Thyroid gland (tissue), 4 donors: ENCODE measurements at regions not wholly inside any gene's neighbourhood (a gene's known extent, or its start where the extent isn't known, plus 50 kb on each side); places are given as distances from the start of the nearest gene placed in this dataset.

Experiments used
- POLR2A ChIP-seq, 2 donors: fragments of 450-650 bp; IDR thresholded peaks; one replicate each; pipeline ENCODE4 v1.6.1; 2017; ENCODE audit warnings: antibody characterized with exemption in 2 of 2, mild to moderate bottlenecking in 2 of 2, moderate library complexity in 1 of 2
- TF ChIP-seq, protein P1 (sequence below), 6 experiments: fragments of 200-600 bp in 3 of 6; fragments of 450-650 bp in 3 of 6; sonication (generic) in 3 of 6; IDR thresholded peaks; one replicate each; pipeline ENCODE4 v1.5.1; 2016 to 2019; ENCODE audit warnings: antibody characterized with exemption in 6 of 6, mild to moderate bottlenecking in 2 of 6, inconsistent platforms in 1 of 6, moderate library complexity in 1 of 6

DNA sequence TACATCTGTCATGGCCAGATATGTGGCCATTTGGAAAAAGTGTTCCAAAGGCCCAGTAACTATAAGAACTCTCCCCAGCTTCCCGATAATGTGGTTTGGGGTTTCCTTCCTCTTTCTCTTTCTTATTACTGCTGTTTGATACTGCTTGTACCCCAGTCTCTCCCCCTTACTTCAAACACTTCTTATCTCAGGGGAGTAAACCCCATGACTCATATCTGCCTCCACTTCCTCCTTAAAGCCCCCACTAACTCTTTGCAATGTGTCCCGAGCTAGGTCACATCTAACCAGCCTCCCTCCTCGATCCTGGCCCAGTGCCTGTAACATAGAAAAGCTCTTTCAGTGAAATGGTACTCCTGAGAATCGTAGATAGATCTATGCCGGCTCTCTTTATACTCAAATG lies 82.4 kb upstream of the STARD13 start:
- TF ChIP-seq, protein P1, sequence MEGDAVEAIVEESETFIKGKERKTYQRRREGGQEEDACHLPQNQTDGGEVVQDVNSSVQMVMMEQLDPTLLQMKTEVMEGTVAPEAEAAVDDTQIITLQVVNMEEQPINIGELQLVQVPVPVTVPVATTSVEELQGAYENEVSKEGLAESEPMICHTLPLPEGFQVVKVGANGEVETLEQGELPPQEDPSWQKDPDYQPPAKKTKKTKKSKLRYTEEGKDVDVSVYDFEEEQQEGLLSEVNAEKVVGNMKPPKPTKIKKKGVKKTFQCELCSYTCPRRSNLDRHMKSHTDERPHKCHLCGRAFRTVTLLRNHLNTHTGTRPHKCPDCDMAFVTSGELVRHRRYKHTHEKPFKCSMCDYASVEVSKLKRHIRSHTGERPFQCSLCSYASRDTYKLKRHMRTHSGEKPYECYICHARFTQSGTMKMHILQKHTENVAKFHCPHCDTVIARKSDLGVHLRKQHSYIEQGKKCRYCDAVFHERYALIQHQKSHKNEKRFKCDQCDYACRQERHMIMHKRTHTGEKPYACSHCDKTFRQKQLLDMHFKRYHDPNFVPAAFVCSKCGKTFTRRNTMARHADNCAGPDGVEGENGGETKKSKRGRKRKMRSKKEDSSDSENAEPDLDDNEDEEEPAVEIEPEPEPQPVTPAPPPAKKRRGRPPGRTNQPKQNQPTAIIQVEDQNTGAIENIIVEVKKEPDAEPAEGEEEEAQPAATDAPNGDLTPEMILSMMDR (IDR thresholded peaks at IDR 0.05): no peak
- no peak for TF ChIP-seq POLR2A (IDR thresholded peaks at IDR 0.05)
